Upper lobe of left lung (tissue), 4 donors: ENCODE measurements at regions not wholly inside any gene's neighbourhood (a gene's known extent, or its start where the extent isn't known, plus 50 kb on each side); places are given as distances from the start of the nearest gene placed in this dataset.

Experiments used
- CTCF ChIP-seq, 6 experiments: fragments of 450-650 bp in 4 of 6; fragments of 200-600 bp in 2 of 6; sonication (generic) in 2 of 6; IDR thresholded peaks; one replicate each; pipeline ENCODE4 v1.5.1; 2016 to 2019; ENCODE audit warnings: antibody characterized with exemption in 6 of 6
- EP300 ChIP-seq, 4 donors: sonication (generic); formaldehyde crosslinking; IDR thresholded peaks; one replicate each; pipeline ENCODE4 v1.5.1; 2017; ENCODE audit warnings: antibody characterized with exemption in 4 of 4, control low read depth in 2 of 4
- POLR2A ChIP-seq, 4 donors: fragments of 450-650 bp; IDR thresholded peaks; one replicate each; pipeline ENCODE4 v1.5.1; 2016 to 2017; ENCODE audit warnings: antibody characterized with exemption in 4 of 4, mild to moderate bottlenecking in 2 of 4
- POLR2AphosphoS5 ChIP-seq, 2 donors: sonication (generic); formaldehyde crosslinking; IDR thresholded peaks; one replicate each; pipeline ENCODE4 v1.5.1; 2017; ENCODE audit warnings: antibody characterized with exemption in 2 of 2

GRCh38 chr12:127883013-127883412 lies 384.0 kb upstream of the TMEM132C start:
- no peak for TF ChIP-seq CTCF (IDR thresholded peaks at IDR 0.05)
- TF ChIP-seq POLR2A (IDR thresholded peaks at IDR 0.05), result no peak
- no peak for TF ChIP-seq POLR2AphosphoS5 (IDR thresholded peaks at IDR 0.05)
- no peak for TF ChIP-seq EP300 (IDR thresholded peaks at IDR 0.05)
